GM13976 (cell line): ENCODE measurements at regions not wholly inside any gene's neighbourhood (a gene's known extent, or its start where the extent isn't known, plus 50 kb on each side); places are given as distances from the start of the nearest gene placed in this dataset.

Experiments used
- DNase-seq: peaks from one replicate; pipeline ENCODE4 v3.0.0; 2012; ENCODE audit warnings: low spot score
- in situ Hi-C: fragments of 300-500 bp; cut with MboI; formaldehyde crosslinking; loops from one replicate; pipeline ENCODE4 v1.12.0; 2022; ENCODE audit warnings: low sequenced_read_pairs, mixed read lengths, inconsistent platforms; ENCODE audit not compliant: unreplicated experiment
- TF ChIP-seq, protein P1 (sequence below): IDR thresholded peaks from 2 replicates; pipeline ENCODE4 v1.5.1; 2012; ENCODE audit warnings: borderline replicate concordance, mild to moderate bottlenecking; ENCODE audit not compliant: insufficient read depth; ENCODE audit errors: extremely low read depth, missing control alignments, control extremely low read depth

DNA sequence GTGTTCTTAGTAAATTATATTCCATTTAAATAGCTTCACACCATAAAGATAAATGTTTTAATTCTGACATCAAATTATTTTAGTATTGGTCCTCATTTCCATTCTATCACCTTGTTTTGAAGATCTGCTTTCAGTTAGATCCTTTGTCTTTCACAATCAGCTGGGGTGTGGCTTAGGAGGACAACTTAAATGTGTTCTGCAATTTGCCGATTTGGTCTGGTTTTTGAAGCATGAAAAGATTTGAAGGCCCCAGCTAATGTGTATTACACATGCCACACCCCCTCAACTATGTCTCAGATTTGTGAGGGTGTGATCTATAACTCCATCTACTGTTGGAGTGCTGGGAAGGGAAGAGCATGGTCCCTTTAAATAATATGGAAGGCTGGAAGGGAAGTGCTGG lies 516.1 kb upstream of the GOLIM4 start:
- DNase-seq = no peak
- TF ChIP-seq, protein P1, sequence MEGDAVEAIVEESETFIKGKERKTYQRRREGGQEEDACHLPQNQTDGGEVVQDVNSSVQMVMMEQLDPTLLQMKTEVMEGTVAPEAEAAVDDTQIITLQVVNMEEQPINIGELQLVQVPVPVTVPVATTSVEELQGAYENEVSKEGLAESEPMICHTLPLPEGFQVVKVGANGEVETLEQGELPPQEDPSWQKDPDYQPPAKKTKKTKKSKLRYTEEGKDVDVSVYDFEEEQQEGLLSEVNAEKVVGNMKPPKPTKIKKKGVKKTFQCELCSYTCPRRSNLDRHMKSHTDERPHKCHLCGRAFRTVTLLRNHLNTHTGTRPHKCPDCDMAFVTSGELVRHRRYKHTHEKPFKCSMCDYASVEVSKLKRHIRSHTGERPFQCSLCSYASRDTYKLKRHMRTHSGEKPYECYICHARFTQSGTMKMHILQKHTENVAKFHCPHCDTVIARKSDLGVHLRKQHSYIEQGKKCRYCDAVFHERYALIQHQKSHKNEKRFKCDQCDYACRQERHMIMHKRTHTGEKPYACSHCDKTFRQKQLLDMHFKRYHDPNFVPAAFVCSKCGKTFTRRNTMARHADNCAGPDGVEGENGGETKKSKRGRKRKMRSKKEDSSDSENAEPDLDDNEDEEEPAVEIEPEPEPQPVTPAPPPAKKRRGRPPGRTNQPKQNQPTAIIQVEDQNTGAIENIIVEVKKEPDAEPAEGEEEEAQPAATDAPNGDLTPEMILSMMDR = no peak
- in situ Hi-C loops = loop anchor here (10.0 kb wide), 1 partner anchor 97 kb away; no protein-coding TSS in a partner anchor

DNA sequence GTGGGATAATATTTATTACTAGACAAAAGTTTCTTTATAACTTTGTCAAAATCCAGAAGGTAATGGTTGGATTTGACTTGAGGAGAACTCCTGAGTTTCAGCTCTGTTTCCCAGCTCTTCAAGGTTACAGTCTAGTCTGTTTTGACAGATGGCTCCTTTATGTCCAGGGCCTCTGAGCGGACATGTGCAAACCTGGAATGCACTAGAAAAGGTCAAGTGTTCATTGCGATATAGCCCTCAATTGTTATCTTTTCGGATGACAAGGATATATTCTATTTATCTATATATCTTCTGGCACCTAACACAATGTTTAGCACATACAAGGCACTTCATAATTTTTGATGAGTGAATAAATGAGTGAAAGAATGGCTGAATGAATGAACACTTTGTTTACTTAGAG lies 513.2 kb upstream of the GOLIM4 start:
- TF ChIP-seq, protein P1 = no peak
- no peak for DNase-seq
- in situ Hi-C loops = no loop called here

DNA sequence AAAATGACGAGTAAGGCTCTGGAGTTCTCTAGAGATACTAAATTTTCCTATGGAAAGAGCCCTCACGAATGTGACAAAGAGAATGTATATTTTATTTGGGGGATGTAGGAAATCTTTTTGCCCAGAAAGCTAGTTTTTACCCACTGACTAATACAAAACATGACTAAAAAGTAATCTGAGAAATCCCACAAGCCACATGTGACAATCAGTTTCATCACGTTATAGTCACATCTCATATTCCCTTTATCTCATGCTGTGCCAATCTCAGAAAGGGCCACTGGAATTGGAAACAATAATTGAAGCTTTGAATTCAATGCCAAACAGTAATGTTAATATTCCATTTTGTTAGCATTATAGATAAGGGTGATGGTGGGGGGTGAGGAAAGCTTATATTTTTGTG lies 509.0 kb upstream of the GOLIM4 start:
- TF ChIP-seq, protein P1 = no peak
- DNase-seq = no peak
- in situ Hi-C loops = no loop called here

DNA sequence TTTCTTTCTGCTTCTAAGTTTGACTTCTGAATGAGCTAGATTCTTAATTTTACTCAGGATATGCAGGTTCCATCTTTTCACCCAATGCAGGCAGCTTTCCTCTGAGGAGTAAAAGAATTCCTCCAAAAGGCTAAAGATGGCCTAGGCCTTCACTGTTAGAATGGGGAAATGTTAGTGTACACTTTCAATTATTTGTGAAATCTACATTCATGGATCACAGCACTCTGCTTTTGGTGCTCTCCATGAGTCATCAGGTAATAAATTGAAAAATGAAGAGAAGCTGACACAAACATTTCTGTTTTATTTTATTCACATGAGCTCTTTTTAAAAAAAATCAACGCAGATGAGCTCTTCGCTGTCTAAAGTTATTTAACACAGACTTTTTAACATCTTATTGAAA lies 502.5 kb upstream of the GOLIM4 start:
- in situ Hi-C loops = no loop called here
- TF ChIP-seq, protein P1 = no peak
- no peak for DNase-seq

DNA sequence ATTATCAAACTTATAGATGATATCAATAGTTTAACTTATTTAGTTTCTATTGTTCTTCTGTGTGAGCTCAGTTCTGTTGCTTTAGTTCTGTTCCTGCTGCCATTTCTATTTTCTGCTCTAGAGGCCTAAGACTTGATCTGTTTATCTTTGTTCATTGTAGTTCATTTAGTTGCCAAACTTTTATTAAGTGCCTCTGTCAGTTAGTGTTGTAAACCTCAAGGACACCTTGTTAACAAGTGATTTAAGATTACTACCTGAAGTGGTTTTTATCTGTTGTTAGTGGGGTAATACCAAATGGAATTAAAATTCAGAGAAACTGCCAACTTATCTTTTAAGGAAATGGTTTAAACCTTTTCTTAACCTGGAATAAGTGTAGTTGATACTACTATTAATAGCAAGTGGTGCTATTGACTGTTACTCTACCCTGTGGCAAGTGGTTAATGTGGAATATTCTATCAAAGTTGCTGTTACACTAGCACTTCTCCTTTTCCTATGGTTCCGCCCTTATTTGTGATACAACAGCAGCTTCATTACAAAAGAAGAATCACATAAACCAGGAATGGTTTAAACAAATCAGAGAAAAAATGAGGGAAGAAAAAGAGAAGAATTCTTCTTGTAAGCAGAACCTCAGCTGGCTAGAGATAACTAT lies 500.6 kb upstream of the GOLIM4 start:
- in situ Hi-C loops = no loop called here
- no peak for DNase-seq
- TF ChIP-seq, protein P1 = no peak

DNA sequence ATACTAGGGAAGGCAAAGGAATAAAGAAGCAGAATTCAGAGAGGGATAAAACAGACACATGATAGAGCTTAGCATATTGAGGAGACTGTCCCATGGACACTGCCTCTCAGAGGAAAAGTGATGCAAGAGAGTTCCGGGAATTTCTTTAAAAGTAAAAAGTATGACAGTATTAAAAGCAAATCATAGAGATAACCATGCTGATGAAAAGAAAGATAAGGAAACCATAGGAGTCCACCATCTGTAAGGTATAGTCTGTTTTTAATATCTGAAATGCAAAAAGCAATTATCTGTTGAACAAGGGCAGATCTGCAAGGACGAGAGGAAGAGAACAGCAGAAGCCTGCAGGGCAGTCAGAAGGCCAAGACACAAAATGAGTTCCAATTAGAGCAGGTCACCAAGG lies 495.9 kb upstream of the GOLIM4 start:
- in situ Hi-C loops = no loop called here
- TF ChIP-seq, protein P1 = no peak
- no peak for DNase-seq

DNA sequence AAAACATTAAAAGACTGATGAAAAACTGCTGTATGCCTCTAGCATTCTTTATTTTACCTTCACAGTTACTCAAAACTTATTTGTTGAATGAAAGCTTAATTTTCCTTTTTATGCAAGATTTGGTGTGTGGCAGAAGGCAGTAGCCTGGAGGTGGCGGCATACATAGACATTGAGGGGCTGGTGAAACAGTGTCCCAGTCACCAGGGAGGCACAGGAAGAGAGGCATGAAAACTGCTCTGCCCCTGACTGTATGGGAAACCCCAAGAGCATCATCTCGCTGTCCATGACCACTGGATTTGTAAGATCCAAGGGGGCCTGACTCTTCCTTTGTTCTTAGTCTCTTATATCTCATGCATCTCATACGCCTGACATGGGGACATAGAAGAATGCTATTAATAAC lies 493.7 kb upstream of the GOLIM4 start:
- in situ Hi-C loops = no loop called here
- TF ChIP-seq, protein P1 = no peak

More for the DNA sequence above, 493.7 kb upstream of the GOLIM4 start:
- DNase-seq = no peak
